Neural cell (in vitro differentiated cells): ENCODE measurements at regions not wholly inside any gene's neighbourhood (a gene's known extent, or its start where the extent isn't known, plus 50 kb on each side); places are given as distances from the start of the nearest gene placed in this dataset.

Experiments
- EP300 ChIP-seq: fragments of 450-650 bp; conservative IDR thresholded peaks from 2 replicates; pipeline ENCODE4 v1.6.1; 2014; ENCODE audit warnings: antibody characterized with exemption, mild to moderate bottlenecking, moderate library complexity; ENCODE audit not compliant: poor library complexity, severe bottlenecking
- SMC3 ChIP-seq: fragments of 450-650 bp; conservative IDR thresholded peaks from 2 replicates; pipeline ENCODE4 v1.6.1; 2014; ENCODE audit warnings: antibody characterized with exemption, mild to moderate bottlenecking, moderate library complexity; ENCODE audit not compliant: poor library complexity
- TF ChIP-seq, protein P1 (sequence below): fragments of 450-650 bp; IDR thresholded peaks from 2 replicates; pipeline ENCODE4 v1.5.1; 2014; ENCODE audit warnings: antibody characterized with exemption, mild to moderate bottlenecking, moderate library complexity; ENCODE audit not compliant: poor library complexity, severe bottlenecking

DNA sequence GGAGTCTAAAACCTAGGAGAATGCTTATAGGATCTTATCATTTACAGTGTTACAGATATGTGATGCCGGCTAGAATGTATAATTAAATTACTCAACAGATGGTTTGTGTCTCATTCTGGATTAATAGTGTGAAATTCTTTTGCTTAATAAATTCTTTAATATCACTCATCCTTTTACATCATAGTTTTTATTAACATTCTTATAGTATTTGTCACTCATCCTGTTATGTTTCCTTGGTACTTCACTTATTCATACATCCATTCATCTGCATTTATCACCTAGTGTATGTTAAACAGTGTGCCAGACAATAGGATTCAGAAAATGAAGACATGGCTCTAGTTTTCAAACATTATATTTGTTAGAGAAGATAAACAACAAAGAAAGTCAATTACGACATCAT is 468.7 kb downstream of the FRK start:
- TF ChIP-seq, protein P1, sequence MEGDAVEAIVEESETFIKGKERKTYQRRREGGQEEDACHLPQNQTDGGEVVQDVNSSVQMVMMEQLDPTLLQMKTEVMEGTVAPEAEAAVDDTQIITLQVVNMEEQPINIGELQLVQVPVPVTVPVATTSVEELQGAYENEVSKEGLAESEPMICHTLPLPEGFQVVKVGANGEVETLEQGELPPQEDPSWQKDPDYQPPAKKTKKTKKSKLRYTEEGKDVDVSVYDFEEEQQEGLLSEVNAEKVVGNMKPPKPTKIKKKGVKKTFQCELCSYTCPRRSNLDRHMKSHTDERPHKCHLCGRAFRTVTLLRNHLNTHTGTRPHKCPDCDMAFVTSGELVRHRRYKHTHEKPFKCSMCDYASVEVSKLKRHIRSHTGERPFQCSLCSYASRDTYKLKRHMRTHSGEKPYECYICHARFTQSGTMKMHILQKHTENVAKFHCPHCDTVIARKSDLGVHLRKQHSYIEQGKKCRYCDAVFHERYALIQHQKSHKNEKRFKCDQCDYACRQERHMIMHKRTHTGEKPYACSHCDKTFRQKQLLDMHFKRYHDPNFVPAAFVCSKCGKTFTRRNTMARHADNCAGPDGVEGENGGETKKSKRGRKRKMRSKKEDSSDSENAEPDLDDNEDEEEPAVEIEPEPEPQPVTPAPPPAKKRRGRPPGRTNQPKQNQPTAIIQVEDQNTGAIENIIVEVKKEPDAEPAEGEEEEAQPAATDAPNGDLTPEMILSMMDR: no peak
- TF ChIP-seq EP300: no peak
- no peak for TF ChIP-seq SMC3
